Right ventricle myocardium inferior (tissue), 1 donor: ENCODE measurements at regions not wholly inside any gene's neighbourhood (a gene's known extent, or its start where the extent isn't known, plus 50 kb on each side); places are given as distances from the start of the nearest gene placed in this dataset.

Experiments used
- ATAC-seq: fragments of 200-7000 bp; cut with Tn5 transposase; one replicate; pipeline ENCODE4 v1.9.1; 2020; ENCODE audit warnings: mild to moderate bottlenecking, moderate library complexity
- DNase-seq: peaks from one replicate; pipeline ENCODE4 v3.0.0; 2021; ENCODE audit errors: missing footprints
- intact Hi-C: fragments of 100-400 bp; cut with DNase I; formaldehyde crosslinking; loops from one replicate; pipeline ENCODE4 v1.11.0; 2022
- donor health status: DM: no; HTN: yes; CAD: no; lungs with severe emphysema.

DNA sequence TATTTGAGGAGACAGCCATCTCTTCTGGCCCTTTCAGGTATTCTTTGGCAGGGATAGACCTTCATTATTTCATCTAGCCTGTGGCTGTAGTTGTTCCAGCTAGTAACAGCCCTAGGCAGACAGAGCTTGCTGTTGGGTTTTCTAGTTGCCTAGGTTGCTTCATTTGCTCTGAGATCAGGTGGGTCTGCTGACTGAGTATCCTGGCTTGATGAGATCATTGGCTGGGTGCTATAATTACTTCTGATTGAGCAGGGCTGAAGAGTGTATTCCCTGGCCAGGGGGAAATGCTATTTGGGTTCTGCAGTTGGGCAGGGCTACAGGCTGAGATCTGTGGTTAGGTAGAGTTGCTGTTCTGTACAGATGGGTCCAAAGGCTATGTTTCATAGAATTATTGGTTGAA, 456.1 kb downstream of the PSAT1 start:
- ATAC-seq (no peak), DNase-seq (no peak)
- intact Hi-C loops = no loop called here

DNA sequence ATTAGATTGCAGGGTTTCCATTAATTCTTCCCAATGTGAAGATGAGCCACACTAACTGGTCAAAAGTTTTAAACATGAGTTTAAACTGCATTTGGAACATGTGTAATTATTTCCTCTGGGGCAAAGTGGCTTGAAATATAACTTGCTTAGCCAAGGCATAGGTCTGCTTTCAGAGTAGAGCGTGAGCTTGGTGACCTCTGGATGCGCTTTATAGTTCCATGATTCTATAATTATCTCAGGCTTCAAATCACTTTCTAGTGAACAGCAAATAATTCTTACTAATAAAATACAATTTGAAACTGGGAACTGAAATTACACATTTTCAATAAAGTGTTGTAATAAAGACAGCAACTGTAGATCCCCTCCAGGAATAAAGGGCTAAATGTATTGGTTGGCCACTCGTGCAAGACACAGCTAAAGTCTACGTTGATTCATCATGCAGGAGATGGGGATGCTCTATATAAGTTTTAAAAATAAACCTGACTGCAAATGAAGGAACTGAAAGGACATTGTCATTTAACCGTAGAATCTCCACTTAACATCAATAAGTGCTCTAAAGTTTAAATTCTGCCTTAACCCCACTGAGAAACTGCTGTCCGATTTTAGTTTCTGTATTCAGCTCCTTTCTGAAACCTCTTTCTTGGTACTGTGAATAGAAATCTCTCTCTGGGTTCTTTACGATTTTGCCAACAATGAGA, 460.0 kb downstream of the PSAT1 start:
- ATAC-seq (no peak), DNase-seq (no peak)
- intact Hi-C loops = no loop called here

DNA sequence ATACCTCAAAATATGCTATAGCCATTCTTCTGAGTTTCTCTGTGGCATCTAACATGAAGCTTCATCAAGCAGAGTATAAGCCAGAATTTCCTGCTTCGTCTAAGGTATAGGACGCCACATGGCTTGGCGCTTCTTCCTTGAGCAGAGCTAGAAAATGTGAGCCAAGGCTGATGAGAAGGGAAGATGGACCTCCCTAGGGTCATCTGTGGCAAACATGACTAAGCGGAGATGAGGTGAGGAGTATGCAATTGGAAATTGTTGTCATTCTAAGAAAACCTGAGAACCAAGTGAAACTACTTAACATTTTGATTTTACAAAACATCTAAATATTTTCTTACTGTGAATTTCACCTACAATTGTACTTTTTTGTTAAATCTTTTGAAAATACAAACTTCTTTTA, 466.5 kb downstream of the PSAT1 start:
- no peak for ATAC-seq
- no peak for DNase-seq
- intact Hi-C loops = no loop called here

DNA sequence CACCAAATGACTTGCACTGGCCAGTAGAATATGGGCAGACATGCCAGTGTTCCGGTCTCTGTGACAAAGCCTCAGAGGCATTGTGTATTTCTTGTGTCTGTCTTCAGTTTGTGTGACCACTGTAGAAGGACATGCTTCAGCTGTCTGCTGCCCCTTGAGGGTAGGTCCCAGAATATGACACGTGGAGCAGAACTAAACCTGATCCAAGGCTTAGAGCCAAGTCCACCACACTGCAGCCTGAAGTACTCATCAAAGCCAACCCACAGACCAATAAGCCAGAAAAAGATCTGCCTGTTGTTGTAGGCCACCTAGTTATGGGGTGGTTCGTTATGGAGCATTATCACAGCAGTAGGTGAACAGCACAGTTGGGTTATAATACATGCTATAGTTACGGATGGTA, 468.9 kb downstream of the PSAT1 start:
- DNase-seq (no peak), ATAC-seq (no peak)
- intact Hi-C loops = no loop called here

DNA sequence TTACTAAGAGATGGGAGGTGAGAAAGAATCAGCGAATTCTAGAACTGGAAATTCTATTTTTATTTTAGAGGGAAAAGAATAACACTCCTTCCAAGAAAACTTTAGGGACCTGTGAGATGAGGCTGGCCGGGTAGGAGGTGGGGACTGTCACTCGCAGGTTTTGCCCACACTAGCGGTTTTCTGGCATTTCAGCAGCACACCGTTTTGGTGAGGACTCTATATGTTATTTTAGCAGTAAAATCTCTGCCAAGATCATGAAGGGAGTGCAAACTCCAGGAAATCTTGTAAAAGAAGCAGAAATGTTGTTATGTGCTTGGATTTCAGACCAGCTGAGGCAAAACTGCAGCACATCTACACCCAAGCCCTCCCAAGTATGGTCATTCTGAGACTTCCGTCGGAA, 470.6 kb downstream of the PSAT1 start:
- DNase-seq = no peak
- intact Hi-C loops = no loop called here
- no peak for ATAC-seq

DNA sequence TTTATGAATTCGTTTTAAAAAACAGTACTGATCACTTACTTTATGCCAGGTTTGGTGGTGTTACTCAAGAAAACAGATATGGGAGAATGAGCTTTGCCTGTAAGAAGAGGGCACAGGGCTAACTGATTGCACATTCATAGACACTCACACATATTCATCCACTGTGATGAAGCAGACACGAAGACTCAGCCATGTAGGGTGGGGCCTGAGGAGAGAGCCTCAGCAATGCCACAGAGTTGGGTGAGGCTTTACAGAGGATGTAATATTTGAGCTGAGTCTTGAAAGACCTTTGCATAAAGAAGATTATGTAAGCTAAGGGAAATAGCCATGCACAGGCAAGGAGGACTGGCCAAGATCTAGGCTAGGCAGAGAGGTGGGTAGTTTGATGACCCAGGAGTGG, 472.8 kb downstream of the PSAT1 start:
- intact Hi-C loops = no loop called here
- no peak for DNase-seq
- ATAC-seq = no peak

DNA sequence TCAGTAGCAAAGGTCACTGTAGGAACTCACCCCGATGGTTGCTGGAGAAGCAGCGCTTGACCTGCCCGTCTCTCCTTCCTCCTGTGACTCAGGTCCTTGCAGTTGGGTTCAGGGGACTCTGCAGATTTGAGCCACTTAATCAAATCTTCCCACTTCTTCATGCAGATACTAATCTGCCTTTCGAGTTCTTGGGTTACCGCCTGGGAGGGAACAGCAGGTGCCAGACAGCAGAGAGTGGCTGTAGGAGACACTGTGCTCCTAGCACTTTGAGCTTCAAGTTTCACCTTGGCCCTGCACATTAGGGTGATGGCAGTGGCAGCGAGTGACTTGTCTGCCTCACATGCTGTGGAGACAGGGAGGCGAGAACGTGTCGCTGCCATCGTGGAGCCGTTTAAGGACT, 478.3 kb downstream of the PSAT1 start:
- DNase-seq (no peak), ATAC-seq (no peak)
- intact Hi-C loops = no loop called here

DNA sequence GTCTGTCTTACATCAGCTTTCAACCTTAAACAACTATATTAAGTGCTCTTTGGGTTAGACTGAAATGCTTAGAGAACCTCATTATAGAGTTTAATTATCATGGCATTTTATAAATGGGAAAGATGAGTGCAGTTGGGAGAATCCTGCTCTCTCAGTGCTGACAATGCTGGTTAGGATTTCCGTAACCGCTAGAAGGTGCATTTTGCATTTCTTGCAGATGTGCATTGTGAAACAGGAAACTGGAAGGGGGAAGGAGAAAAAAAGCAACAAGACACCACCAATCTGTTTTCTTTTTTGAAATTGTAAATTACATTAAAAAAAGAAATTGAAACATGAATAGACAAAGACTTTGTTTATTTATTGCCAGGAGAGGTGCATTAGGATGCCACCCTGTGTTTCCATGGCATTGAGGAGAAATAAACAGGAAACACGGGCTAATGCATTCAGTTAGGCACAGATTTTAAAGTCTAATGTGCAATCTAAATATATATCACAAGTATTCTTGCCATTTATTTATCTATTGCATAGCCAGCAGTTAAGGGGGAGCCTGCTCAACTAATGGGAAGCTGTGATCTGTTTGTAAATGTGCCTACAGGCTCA, 478.9 kb downstream of the PSAT1 start:
- intact Hi-C loops = no loop called here
- ATAC-seq = no peak
- DNase-seq = no peak

DNA sequence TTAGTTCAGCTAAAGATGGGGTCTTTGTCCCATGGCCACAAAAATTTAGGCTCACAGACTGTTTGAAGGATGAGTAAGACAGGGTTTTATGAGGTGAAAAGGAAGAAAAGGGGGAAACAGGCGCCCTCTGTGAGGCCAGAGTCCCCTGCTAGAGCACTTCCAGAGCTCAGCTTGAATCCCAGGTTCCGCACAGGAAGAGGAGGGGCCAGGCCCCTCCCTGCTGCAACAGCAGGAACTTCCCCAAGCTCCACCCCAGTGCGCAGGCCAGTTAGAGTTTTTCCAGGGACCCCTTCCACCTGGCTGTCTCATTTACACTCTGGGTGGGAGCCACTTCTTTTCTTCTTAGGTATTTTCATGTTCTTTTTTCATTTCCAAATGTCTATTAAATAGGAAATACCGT, 480.8 kb downstream of the PSAT1 start:
- intact Hi-C loops = no loop called here
- DNase-seq (no peak), ATAC-seq (no peak)

DNA sequence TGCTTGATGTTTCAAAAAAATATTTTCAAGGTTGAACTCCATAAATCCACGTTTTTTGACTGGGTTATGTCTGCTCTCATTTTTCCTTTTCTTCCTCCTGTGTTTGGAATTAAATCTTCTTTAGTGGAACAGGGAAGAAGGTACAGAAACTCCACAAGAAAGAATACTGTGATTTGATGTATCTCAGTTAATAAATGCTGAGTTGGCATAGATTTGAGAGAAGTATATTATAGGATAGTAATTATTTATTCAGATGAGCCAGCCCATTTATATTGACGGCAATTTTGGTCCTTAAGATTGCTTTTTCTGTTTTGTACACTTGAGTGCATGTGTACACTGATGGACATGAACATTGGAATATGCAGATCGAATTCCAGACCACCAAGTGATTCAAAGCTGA, 481.4 kb downstream of the PSAT1 start:
- ATAC-seq = no peak
- intact Hi-C loops = no loop called here
- no peak for DNase-seq

DNA sequence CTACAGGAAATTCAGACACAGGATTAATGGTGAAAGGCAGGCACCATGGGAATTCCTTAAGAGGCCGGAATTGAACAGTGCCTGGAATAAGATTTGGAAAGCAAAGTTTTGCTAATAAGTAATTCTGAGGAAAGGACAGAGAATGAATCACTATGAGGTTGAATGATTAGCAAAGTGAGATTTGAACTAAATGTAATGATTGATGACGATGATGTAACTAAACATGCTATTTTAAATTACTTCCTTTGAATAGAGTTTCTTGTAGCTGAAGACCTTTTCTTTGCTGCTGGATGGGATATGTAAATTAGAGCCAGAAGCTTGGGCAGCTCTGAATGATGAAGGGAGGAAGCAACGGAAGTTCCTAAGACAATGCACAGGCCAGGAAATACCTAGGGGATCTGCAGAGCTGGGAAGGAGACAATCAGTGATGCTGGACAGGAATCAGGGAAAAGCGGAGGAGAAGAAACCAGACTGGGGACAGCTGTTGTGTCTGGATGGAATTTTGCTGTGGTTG, 482.0 kb downstream of the PSAT1 start:
- DNase-seq (no peak), ATAC-seq (no peak)
- intact Hi-C loops = no loop called here

DNA sequence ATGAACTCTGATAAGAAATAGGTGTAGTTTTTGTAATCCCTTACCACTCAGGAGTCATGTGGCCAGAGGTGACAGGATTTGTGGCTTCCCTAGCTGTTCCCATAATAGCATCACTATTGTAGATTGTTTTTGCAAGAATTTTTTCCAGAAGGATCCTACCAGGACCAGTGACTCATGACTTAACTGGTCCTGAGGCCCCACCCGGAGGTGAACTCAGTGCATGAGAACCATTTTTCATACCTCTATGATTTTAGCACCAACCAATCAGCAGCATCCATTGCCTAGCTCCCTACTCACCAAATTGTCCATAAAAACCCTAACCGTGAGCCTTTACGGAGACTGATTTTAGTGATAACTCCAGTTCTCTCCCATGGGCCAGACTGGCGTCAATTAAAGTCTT, 484.8 kb downstream of the PSAT1 start:
- ATAC-seq (no peak), DNase-seq (no peak)
- intact Hi-C loops = no loop called here

DNA sequence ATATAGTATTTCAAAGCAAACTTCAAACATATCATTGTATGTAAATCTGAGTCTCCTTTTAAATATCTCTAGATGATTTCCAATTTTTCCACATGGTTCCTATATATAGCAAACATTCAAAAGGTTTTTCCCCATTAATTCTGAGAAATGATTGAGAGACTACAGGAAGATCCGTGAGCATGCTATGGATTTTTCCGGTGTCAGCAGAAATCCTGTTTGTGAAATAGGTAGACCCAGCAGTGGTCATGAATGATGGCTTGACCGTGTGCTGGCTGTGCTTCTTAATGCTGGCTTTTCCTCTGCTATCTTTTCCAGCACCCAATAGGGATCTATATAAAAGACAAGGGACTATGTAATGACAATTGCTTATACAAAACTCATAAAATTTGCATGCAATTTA, 485.3 kb downstream of the PSAT1 start:
- DNase-seq (no peak), ATAC-seq (no peak)
- intact Hi-C loops = no loop called here

DNA sequence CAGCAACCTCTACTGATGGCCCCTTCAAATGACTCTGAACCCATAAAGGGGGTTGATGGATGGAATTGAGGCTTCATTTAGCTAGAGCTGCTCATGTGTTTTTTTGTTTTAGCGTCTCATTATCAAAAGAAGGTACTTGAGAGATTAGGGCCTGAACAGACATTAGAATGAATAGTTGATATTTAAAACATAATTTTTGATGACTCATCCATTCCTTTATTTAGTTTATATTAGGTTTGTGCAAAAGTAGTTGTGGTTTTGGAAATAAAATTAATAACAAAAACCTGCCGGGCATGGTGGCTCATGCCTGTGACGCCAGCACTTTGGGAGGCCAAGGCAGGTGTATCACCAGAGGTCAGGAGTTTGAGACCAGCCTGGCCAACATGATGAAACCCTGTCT, 485.9 kb downstream of the PSAT1 start:
- DNase-seq (no peak), ATAC-seq (no peak)
- intact Hi-C loops = no loop called here

DNA sequence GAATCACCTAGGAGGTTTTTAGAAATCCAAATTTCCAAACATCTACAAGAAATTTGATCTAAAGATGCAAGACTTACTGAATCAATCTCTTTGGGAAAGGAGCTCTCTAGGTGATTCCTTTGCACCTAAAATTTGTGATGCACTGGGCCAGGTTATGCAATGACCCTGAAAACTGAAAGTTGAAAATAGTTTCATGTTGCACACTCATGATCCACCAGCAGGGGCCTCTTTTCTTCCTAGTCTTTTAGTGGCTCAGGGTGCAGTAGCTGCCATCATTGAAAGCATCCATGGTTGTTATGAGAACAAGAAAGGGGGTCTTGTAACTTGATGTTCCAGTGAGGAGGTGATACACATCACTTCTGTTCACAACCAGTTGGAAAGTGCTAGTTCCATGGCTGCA, 486.8 kb downstream of the PSAT1 start:
- no peak for ATAC-seq
- no peak for DNase-seq
- intact Hi-C loops = no loop called here

DNA sequence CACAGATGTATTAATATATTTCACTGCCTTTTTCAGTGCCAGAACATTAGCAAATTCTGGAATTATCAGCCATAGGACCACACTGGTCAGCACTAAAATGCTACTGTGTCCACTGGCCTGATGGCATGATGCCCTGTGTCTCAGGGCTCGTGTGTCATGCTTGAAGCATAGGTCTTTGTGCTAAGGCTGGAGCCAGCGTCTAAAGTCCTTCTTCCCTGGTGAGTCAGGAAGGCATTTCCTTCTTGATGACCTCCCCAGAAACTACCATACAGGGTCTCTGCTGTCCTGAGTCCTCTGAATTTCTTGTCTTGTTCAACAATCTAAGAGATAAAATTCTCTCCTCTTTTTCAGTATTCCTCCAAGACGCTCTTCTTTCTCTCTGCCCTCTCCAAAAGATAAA, 489.9 kb downstream of the PSAT1 start:
- intact Hi-C loops = no loop called here
- DNase-seq = no peak
- no peak for ATAC-seq

DNA sequence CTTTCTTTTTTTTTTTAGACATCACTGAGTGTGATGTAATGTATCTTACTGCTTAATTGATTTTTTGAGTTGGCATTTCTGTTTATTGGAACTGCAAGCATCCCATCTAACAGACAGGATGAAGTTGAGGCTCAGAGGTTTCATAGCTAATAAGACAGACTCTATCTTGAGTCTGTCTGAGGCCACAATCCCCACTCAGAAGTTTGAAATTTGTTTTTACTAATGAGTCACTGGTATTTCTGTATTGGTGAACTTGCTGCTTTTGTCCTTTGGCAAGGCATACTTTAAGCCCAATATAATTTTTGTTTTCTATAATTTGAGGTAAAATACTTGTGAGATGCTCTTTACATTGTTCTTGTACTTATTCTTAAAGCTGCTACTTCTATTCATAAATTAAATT, 491.2 kb downstream of the PSAT1 start:
- no peak for ATAC-seq

DNA sequence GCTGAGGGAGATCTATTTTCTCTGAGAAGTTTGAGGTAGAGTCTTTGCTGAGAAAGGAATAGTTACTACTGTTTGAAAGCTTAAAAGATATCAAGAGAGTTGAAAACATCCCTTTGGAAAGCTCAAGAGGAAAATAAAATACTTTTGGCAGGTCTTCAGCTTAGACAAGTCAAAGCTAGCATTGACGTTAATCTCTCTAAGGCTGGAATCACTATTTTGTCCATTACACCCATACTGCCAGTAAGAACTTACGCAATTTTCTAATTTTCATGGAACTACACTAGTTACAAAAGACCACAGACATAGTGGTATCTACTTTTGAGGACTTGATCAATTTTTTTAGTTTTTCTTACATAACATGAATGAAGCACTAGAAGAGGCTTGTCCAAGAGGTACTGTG, 494.9 kb downstream of the PSAT1 start:
- DNase-seq (no peak), ATAC-seq (no peak)
- intact Hi-C loops = no loop called here

More for the DNA sequence above, 491.2 kb downstream of the PSAT1 start:
- DNase-seq = no peak
- intact Hi-C loops = no loop called here

DNA sequence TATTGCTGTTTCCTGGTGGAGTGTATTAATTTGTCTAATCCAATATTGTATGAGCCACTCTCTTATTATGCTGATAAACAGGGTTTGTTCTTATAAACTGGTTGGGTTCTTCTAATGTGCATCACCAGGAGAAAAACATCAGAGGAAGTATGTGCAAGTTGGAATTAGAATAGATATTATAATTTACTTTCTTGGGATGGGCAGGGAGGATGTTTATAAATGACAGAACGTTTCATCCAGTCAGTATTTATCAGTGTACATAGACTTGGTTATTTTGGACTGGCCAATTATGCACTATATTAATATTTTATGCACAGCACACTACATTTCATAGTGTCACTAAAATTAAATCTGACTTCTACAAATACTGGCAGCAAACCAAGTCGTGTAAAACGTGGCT, 495.8 kb downstream of the PSAT1 start:
- intact Hi-C loops = no loop called here
- ATAC-seq (no peak), DNase-seq (no peak)

DNA sequence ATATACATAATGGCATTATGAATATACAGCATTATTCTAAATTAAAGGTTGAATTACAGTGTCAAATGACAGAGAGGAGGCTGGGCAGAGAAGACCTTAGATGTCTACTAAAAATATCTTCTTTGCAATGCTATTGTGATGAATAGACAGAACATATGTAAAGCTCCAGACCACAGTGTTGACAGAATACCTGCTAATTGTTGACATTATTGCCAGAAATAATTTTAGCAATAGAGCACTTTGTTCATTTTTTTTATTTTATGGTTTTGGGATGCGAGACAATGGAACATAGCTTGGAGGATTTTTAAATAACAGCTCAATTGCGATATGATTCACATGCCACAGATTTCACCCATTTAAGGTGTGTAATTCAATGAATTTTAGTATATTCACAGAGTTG, 508.8 kb downstream of the PSAT1 start:
- intact Hi-C loops = no loop called here
- DNase-seq (no peak), ATAC-seq (no peak)
